Dendritic cell treated with granulocyte-macrophage colony-stimulating factor and Interleukin-4, amounts not matched to agents 40 ng/mL and 50 ng/mL, for 4 days (primary cell): ENCODE measurements at regions not wholly inside any gene's neighbourhood (a gene's known extent, or its start where the extent isn't known, plus 50 kb on each side); places are given as distances from the start of the nearest gene placed in this dataset.

Experiments used
- H3K27ac Mint-ChIP-seq: one replicate; pipeline ENCODE4 v1.8.0; 2022; ENCODE audit warnings: mild to moderate bottlenecking, mixed read lengths
- H3K27me3 Mint-ChIP-seq: one replicate; pipeline ENCODE4 v1.8.0; 2022; ENCODE audit warnings: mild to moderate bottlenecking, mixed read lengths
- H3K36me3 Mint-ChIP-seq: one replicate; pipeline ENCODE4 v1.8.0; 2022; ENCODE audit warnings: low read depth, mixed read lengths
- H3K4me1 Mint-ChIP-seq: one replicate; pipeline ENCODE4 v1.8.0; 2022; ENCODE audit warnings: low read depth, mixed read lengths
- H3K4me3 Mint-ChIP-seq: one replicate; pipeline ENCODE4 v1.8.0; 2022; ENCODE audit warnings: mild to moderate bottlenecking, moderate library complexity, mixed read lengths
- H3K9me3 Mint-ChIP-seq: one replicate; pipeline ENCODE4 v1.8.0; 2022; ENCODE audit warnings: mixed read lengths
- intact Hi-C: fragments of 100-400 bp; cut with micrococcal nuclease; formaldehyde crosslinking; loops from one replicate; pipeline ENCODE4 v1.15.0; 2022

DNA sequence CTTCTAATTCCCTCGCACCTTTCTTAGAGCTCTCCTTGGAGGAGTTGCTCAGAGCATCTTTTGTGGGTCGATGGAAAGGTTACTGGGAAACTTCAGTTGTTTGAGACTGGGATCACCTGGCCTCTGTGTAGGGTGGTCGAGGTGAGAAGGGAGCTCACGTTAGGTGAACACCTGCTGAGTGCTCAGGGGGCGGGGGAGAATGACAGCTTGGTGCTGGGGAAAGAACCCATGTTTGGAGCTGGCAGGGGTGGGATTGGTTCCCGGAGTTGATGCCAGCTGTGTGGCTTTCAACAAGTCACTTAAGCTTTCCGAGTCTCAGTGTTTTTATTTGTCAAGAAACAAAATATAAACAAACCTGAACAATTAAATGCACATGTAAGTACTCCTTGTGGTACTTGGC is 122.3 kb downstream of the GLI2 start:
- no peak overlapping the region for H3K27ac Mint-ChIP-seq
- H3K9me3 Mint-ChIP-seq = no peaks in the 10 kb centered on the region
- H3K4me3 Mint-ChIP-seq = no peak overlapping the region
- no peaks in the 10 kb centered on the region for H3K36me3 Mint-ChIP-seq
- H3K4me1 Mint-ChIP-seq = no peaks in the 10 kb centered on the region
- no peaks in the 10 kb centered on the region for H3K27me3 Mint-ChIP-seq
- intact Hi-C loops = no loop called here

DNA sequence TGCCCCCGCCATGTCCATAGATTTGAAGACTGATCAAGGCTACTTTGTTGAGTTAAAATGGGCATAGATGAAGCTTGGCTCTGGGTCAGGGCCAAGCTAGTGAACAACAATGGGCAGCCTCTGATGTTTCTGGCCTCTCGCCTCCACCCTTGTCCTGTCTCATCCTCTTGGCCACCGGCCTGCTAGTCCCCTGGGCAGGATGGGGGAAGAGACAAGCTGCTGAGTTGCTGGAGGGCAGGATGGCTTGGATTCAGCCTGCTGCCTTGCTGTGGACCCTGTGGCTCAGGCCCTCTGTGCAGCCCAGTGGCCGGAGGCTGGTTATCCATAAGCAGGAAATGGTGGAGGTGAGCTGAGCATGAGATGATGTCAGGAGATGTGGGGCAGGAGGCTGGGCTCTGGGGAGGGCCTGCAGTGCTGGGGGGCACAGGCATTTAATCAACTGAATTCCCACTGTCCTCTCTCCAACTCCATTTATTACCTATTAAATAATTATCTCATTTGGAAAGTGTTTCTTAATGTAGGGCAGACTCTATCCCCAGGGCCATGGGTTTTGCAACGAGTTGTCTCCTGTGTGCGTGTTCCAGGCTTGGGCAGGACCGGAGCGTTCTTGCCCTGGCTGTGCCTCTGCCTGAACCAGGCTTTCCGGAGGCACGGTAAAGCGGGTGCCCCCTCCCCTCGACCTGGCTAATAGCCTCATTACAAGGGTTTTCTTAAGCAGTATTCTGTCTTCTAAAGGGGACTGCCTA is 122.9 kb downstream of the GLI2 start:
- H3K27me3 Mint-ChIP-seq = no peaks in the 10 kb centered on the region
- no peaks in the 10 kb centered on the region for H3K4me1 Mint-ChIP-seq
- no peak overlapping the region for H3K27ac Mint-ChIP-seq
- no peaks in the 10 kb centered on the region for H3K36me3 Mint-ChIP-seq
- intact Hi-C loops = no loop called here
- H3K4me3 Mint-ChIP-seq = no peak overlapping the region
- H3K9me3 Mint-ChIP-seq = no peaks in the 10 kb centered on the region

DNA sequence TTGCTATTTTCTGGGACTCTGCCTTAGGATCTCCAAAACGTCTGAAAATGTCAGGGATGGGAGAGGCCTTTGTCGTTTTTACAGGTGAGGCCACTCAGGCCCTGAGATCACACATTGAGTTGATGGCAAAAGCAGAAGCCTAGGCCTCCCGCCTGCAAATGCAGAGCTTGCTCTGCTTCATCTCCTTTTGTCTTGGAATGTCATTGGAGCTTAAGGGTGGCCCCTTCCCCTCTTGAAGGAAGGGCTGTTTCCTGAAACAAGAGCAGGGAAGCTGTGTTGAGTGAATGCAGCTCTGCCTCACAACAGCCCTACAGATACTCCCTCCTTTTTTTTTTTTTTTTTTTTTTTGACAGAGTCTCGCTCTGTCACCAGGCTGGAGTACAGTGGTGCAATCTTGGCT is 123.5 kb downstream of the GLI2 start:
- Mint-ChIP-seq H3K36me3 (no peaks in the 10 kb centered on the region), H3K4me1 (no peaks in the 10 kb centered on the region), H3K9me3 (no peaks in the 10 kb centered on the region), H3K27me3 (no peaks in the 10 kb centered on the region), H3K4me3 (no peak overlapping the region), H3K27ac (no peak overlapping the region)
- intact Hi-C loops = no loop called here

DNA sequence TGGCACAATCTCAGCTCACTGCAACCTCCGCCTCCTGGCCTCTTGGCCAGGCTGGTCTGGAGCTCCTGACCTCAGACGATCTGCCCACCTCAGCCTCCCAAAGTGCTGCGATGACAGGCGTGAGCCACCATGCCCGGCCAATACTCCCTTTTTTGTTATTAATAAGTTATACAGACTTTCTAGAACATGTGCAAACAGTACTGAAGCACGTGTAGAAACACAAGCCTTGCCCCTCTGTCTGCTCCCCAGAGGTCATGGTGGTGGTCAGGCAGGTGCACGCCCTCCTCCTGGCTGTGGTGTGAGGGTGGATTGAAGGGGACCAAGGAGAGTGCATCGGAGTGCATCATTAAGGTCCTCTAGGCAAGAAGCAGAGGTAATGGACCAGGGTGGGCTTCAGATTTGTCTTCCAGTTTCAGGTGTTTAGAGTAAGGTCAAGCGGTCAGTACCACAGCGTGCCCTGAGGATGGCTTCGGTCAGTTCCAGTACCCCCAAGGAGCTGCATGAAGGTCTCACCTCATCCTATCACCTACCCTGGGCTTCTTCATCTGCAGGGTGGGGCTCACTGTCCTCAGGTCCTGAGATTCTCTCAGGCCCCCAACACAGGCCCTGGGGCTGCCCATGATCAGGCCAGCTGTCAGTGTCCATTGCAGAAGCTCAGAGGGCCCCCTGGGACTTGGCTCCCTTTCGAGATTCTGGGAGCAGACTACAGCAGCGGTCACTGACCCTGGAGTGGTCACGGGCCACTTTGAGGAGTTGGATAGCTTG is 124.3 kb downstream of the GLI2 start:
- H3K4me1 Mint-ChIP-seq = no peaks in the 10 kb centered on the region
- no peak overlapping the region for H3K4me3 Mint-ChIP-seq
- H3K36me3 Mint-ChIP-seq = no peaks in the 10 kb centered on the region
- no peaks in the 10 kb centered on the region for H3K9me3 Mint-ChIP-seq
- H3K27me3 Mint-ChIP-seq = no peaks in the 10 kb centered on the region
- no peak overlapping the region for H3K27ac Mint-ChIP-seq
- intact Hi-C loops = no loop called here

DNA sequence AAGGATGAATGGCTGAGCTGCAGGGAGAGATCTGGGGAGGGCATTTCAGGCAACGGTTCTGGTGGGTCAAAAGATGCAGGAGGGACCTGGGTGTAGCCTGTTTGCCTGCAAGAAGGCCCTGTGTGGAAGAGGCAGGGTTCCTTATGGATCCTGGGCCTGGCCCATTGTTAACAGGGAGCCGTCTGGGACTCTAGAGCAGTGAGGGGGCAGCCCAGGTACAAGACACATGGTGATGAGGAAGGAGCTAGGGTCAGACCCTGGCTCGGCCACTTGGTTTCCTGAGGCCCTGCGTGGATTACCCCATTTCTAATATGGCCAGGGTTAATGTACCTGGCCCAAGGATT is 124.9 kb downstream of the GLI2 start:
- no peaks in the 10 kb centered on the region for H3K36me3 Mint-ChIP-seq
- H3K27ac Mint-ChIP-seq = no peak overlapping the region
- H3K4me3 Mint-ChIP-seq = no peak overlapping the region
- H3K4me1 Mint-ChIP-seq = no peaks in the 10 kb centered on the region
- no peaks in the 10 kb centered on the region for H3K9me3 Mint-ChIP-seq
- no peaks in the 10 kb centered on the region for H3K27me3 Mint-ChIP-seq
- intact Hi-C loops = no loop called here

DNA sequence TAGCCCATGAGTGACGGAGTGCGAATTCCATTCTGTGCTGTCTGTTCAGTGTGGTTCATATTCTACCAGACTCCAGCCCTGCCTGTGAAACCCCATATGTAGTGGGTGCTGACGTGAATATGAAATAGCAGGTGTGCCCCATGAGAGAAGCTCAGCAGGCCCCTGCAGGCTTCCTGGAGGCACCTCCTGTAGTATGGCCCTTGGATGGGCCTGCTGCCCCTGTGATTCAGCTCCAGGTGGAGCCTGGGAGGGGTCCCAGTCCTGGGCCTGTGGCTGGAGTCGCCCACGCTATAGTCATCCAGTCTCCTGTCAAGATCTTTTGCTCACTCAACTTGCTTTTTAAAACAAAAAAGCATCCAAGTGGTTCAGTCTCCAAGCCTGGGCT is 125.5 kb downstream of the GLI2 start:
- no peak overlapping the region for H3K27ac Mint-ChIP-seq
- peaks cover 4% of the 10 kb centered on the region for H3K27me3 Mint-ChIP-seq
- H3K9me3 Mint-ChIP-seq = no peaks in the 10 kb centered on the region
- H3K4me3 Mint-ChIP-seq = no peak overlapping the region
- H3K36me3 Mint-ChIP-seq = no peaks in the 10 kb centered on the region
- intact Hi-C loops = no loop called here
- H3K4me1 Mint-ChIP-seq = no peaks in the 10 kb centered on the region

DNA sequence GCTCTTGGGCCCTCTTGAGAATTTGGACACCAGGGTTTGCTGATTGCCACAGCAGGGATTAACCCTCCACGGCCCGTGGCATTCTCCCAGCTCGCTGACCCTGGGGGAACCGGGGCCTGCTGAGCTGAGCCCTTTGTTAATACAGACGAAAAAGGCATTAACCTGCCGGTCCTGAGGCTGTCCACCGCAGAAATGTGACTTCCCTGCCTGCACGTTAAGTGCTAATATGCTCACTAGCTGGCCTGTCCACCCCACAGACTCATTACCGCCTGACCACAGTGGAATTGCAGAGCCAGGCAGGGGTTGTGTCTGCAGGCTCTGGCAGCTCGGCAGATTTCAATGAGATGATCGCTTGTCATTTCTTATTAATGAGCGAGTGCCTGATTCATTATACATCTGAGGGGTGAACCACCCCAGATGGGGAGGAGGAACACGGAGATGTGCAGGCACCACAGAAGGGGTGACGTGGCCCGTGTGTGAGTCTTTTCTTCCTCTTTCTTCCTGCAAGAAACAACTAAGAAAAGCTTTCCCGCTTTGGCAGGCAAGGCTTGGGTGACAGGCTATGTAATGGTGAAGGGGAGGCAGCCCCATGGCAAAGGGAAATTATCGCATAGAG is 126.0 kb downstream of the GLI2 start:
- no peaks in the 10 kb centered on the region for H3K4me1 Mint-ChIP-seq
- peaks cover 8% of the 10 kb centered on the region for H3K27me3 Mint-ChIP-seq
- H3K9me3 Mint-ChIP-seq = no peaks in the 10 kb centered on the region
- no peak overlapping the region for H3K4me3 Mint-ChIP-seq
- no peaks in the 10 kb centered on the region for H3K36me3 Mint-ChIP-seq
- intact Hi-C loops = no loop called here
- no peak overlapping the region for H3K27ac Mint-ChIP-seq

DNA sequence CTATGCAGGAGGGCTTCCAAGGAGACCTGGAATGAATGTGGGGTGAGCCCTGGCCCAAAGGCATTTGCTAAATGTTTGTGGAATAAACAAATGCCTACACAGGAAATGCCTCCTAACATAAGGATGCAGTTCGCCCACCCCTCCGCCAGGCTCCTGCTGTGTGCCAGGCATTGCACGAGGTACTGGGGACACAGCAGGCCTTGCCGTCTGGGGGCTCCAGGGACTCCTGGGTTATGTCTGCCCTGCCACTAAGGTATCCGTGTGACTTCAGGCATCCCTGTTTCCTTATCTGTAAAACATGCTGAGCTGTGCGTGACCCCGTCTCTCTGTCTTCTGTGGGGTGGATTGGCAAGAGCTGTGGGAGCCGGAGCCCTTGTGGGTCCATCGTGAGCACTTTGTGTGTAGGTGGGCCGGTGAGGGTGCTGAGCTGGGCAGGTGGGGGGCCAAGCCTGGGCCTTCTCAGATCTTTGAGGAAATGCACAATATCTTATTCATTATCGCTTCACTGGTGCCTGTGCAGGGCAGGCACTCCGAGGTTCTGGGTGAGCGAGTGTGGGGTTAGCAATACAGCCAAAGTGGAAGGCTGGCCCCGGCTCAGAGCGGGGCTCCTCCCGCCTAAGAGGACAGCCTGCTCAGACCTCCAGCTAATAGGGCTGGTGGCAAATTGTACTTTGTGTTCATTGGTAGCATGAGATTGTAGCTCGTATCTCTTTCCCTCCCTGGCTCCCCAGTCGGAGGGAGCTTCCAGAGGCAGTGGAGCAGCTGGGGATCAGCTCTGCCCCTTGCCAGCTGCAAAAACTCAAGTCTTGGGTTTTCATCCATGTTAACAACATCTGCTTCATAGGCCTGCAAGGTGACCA is 126.8 kb downstream of the GLI2 start:
- Mint-ChIP-seq H3K27ac (no peak overlapping the region), H3K36me3 (no peaks in the 10 kb centered on the region), H3K9me3 (no peaks in the 10 kb centered on the region), H3K27me3 (peaks cover 15% of the 10 kb centered on the region), H3K4me3 (no peak overlapping the region), H3K4me1 (no peaks in the 10 kb centered on the region)
- intact Hi-C loops = no loop called here

DNA sequence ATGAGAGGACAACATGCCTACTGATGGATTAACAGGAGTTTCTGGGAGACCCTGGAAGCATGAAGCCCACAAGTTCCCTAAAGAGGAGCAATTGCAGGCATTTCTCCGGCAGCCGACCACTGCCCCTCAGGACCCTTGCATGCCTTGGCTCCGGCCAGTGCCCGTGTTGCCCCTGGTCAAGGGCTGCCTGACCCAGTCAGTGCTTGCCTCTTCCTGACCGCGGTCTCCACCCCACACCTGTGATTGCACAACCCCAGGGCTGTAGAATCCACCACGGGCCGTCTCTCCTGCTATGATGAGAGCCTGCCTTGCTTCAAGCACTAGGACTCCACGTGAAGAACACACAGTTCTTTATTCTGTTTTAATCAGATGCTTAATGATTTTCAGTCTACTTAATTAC is 127.5 kb downstream of the GLI2 start:
- intact Hi-C loops = no loop called here
- peaks cover 23% of the 10 kb centered on the region for H3K27me3 Mint-ChIP-seq
- H3K36me3 Mint-ChIP-seq = no peaks in the 10 kb centered on the region
- no peak overlapping the region for H3K4me3 Mint-ChIP-seq
- no peaks in the 10 kb centered on the region for H3K4me1 Mint-ChIP-seq
- H3K27ac Mint-ChIP-seq = no peak overlapping the region
- H3K9me3 Mint-ChIP-seq = no peaks in the 10 kb centered on the region

DNA sequence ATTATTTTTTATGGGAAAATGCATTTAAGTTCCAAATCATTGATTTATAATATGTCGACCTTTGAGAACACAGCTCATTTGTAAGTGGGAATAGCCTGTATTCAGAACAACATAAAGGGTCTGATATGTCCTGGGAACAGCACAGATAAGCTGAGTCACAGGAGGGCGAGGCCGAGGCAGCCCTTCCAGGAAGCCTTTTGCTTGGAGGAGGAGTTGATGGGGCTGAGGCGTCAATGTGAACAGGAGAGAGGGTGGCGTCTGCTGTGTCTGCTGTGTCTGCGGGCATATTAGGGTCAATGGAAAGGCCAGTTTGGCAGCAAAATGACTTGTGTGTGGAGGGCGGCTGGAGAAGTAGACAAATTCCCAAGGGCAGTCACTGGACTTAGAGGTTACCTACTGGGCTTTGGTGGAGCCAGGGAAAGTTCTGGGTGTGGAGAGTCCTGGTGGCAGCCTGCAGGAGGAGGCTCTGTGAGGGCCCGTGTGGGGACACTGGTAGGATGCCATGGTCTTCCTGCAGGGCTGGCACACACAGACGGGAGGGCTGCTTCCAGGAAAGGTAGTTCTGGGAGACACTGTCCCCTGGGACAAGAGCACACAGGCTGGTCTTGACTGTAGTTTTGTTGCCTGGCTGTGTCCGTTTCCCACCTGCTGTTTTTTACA is 128.1 kb downstream of the GLI2 start:
- H3K9me3 Mint-ChIP-seq = no peaks in the 10 kb centered on the region
- H3K4me3 Mint-ChIP-seq = no peak overlapping the region
- H3K27ac Mint-ChIP-seq = no peak overlapping the region
- peaks cover 29% of the 10 kb centered on the region for H3K27me3 Mint-ChIP-seq
- intact Hi-C loops = no loop called here
- H3K36me3 Mint-ChIP-seq = no peaks in the 10 kb centered on the region
- no peaks in the 10 kb centered on the region for H3K4me1 Mint-ChIP-seq

DNA sequence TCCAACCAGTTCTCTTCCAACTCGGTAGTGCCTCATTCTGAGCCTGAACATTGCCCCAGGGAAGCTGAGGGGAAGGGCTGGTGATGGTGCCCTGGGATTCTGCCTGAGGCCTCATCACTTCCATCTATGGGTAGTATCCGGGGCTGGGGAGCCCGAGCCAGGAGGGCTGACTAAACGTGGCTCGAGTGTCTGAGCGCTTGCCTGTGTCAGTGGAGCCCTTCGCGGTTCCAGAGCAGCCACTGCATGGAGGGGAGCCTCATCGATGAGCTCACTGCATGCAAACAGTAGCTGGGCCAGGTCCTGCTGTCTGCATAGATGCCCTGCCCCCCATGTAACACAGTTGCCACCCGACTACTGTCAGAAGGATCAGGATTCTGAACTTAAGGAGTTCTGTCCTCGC is 129.3 kb downstream of the GLI2 start:
- H3K9me3 Mint-ChIP-seq = no peaks in the 10 kb centered on the region
- H3K36me3 Mint-ChIP-seq = no peaks in the 10 kb centered on the region
- peaks cover 35% of the 10 kb centered on the region for H3K27me3 Mint-ChIP-seq
- no peak overlapping the region for H3K27ac Mint-ChIP-seq
- no peak overlapping the region for H3K4me3 Mint-ChIP-seq
- intact Hi-C loops = no loop called here
- no peaks in the 10 kb centered on the region for H3K4me1 Mint-ChIP-seq

DNA sequence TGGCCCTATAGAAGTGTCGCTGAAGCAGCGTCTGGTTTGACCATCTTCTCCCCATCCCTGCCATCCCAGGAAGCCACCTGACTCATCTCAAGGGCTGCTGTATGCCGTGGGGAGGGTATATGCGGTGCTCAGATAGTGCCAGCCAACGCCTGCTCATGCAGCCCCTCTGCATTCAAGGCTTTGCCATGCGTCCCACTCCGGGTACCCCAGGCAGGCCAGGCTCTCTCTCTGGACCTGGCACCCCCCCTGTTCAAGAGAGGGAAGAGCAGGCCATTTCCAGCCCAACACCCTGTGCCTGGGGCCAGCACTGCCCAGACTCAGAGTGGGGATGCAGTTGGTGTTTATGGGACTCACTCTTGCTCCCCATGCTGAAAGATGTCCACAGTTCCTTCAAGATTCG is 130.0 kb downstream of the GLI2 start:
- Mint-ChIP-seq H3K9me3 (no peaks in the 10 kb centered on the region), H3K27ac (no peak overlapping the region), H3K36me3 (no peaks in the 10 kb centered on the region), H3K4me3 (no peak overlapping the region), H3K27me3 (peaks cover 37% of the 10 kb centered on the region), H3K4me1 (no peaks in the 10 kb centered on the region)
- intact Hi-C loops = no loop called here

DNA sequence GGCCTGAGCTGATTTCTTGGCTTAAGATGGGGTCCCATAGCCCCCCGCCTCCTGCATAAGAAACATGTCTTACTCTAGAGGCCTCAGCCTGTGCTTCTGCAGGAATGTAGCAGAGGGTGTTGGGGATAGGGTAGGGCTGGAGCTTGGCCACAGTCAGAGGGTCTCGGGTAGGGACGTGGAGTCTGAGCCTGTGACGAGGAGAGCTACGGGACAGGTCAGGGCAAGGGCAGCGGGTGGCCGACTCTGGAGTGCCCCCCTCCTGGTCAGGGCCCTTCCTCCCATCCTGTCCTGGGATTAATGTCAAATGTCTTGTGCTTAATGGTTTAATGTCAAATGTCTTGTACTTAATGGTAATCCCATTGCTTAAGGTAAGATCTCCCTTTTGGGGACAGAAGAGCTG is 130.4 kb downstream of the GLI2 start:
- Mint-ChIP-seq H3K36me3 (no peaks in the 10 kb centered on the region), H3K4me3 (no peak overlapping the region), H3K27me3 (peaks cover 37% of the 10 kb centered on the region), H3K27ac (no peak overlapping the region), H3K4me1 (no peaks in the 10 kb centered on the region), H3K9me3 (no peaks in the 10 kb centered on the region)
- intact Hi-C loops = no loop called here
